ENCODE measurements at regions not wholly inside any gene's neighbourhood (a gene's known extent, or its start where the extent isn't known, plus 50 kb on each side); places are given as distances from the start of the nearest gene placed in this dataset.

DNA sequence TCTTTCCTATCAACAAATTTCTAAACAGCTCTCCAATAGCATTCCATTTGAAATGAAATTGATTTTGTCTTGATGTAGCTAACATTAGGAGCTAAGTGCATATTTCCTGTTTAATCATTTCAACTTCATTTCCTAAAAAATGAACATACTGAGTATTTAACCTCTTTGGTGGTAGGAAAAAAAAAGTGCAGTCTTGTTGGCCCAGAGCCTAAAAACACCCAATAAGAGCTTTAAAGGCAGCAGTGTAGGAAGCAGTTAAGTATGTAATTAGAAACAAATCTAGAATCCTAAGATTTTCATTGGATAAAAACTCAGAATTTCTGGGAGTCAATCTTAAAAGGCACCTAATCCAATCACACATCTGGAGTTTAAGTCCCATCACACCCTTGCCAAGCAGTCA lies 71.0 kb upstream of the RBMS1 start:
- FAIRE-seq = no peak
- no peak for TF ChIP-seq CTCF (IDR thresholded peaks at IDR 0.05; ENCODE audit: insufficient read depth, missing control alignments)
- no peak for DNase-seq (ENCODE audit: insufficient read length, low spot score)

GRCh38 chr2:160565099-160565845 lies 71.7 kb upstream of the RBMS1 start:
- FAIRE-seq (no peak), DNase-seq (ENCODE audit: insufficient read length, low spot score) (no peak)
- no peak for TF ChIP-seq CTCF (IDR thresholded peaks at IDR 0.05; ENCODE audit: insufficient read depth, missing control alignments)

GRCh38 chr2:160566717-160567116 lies 73.1 kb upstream of the RBMS1 start:
- DNase-seq (ENCODE audit: insufficient read length, low spot score) (no peak), FAIRE-seq (no peak)
- TF ChIP-seq CTCF (IDR thresholded peaks at IDR 0.05; ENCODE audit: insufficient read depth, missing control alignments) = no peak

DNA sequence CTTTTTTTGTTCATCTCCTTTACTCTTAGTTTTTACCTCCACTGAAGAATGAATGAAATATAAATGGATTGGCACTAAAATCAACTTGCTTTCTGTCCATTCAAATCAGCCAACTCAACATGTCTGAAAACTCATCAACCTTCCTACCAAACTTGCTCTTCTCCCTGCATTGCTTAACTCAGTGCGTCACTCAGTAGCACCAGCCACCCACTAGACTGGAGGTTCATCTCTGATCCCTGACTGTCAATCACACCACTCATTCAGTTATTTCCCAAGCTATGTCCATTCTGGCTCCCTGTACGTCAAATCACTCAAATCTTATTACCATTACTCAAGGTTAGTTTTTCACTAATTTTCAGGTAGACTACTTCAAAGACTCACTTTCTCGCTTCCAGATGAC lies 75.2 kb upstream of the RBMS1 start:
- DNase-seq (ENCODE audit: insufficient read length, low spot score) (no peak), FAIRE-seq (no peak)
- TF ChIP-seq CTCF (IDR thresholded peaks at IDR 0.05; ENCODE audit: insufficient read depth, missing control alignments) = no peak

DNA sequence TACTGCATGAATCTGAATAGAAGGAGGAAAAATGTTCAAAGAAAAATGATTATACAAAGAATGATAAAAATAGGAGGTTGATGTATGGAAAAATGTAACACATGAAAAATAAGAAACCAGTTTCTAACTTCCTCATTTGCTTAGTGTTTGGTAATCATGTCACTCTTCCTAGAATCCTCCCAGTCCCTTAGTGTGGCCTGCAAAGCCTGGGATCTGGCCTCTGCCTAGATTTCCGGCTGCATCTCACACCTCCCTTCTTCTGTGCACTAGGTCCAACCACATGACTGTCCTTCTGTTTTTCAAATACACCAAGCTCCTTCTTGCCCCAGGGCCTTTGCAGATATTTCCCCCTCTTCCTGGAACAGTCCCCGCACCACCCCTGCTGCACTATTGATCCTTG lies 76.8 kb upstream of the RBMS1 start:
- FAIRE-seq (no peak), DNase-seq (ENCODE audit: insufficient read length, low spot score) (no peak)
- no peak for TF ChIP-seq CTCF (IDR thresholded peaks at IDR 0.05; ENCODE audit: insufficient read depth, missing control alignments)

DNA sequence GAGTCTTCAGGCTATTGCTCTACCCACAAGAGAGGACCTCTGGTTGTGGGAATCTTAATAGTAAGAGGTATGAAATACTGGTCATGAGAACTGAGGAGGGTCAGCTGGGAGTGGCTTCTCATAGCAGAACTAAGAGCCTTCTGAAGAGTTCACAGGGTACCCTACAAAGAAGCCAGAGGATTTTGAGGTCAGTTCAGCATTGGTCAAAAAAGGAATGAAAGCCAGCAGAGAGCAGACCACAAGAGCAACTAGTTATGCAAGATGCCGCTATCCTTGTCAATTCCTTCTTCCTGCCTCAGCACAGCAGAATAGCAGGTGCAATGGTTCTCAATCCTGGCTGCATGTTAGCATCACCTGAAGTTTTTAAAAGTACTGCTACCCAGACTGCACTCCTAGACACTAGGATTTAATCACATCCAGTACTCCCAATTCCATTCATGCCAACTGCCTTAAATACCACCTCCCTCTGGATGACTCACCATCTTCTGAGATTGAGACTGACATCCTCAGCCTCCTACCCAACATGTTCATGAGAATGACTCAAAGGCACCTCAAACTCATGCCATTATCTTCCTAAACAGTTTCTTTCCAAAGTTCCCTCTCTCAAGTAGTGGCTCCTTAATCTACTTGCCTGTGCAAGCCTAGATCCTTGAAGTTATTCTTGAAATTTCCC lies 81.0 kb upstream of the RBMS1 start:
- TF ChIP-seq CTCF (IDR thresholded peaks at IDR 0.05; ENCODE audit: insufficient read depth, missing control alignments) = no peak
- FAIRE-seq = no peak
- no peak for DNase-seq (ENCODE audit: insufficient read length, low spot score)

- no peak for TF ChIP-seq CTCF (IDR thresholded peaks at IDR 0.05; ENCODE audit: insufficient read depth, missing control alignments)
- no peak for FAIRE-seq
These were observed 81.8 kb upstream of the RBMS1 start for GRCh38 chr2:160575368-160575767.

More at GRCh38 chr2:160575368-160575767, 81.8 kb upstream of the RBMS1 start:
- no peak for DNase-seq (ENCODE audit: insufficient read length, low spot score)

Data from D721Med (cell line).